OCI-M2 (cell line): ENCODE measurements at regions not wholly inside any gene's neighbourhood (a gene's known extent, or its start where the extent isn't known, plus 50 kb on each side); places are given as distances from the start of the nearest gene placed in this dataset.
"Not testable (repeated sequence)": the region's sequence is repeated elsewhere in the genome, so short reads cannot be mapped to it uniquely, and the experiment has no call there.

Experiments used
- DNase-seq: peaks from one replicate; lab custom pipeline; 2025; ENCODE audit not compliant: unreplicated experiment; lab: John Stamatoyannopoulos, UW

DNA sequence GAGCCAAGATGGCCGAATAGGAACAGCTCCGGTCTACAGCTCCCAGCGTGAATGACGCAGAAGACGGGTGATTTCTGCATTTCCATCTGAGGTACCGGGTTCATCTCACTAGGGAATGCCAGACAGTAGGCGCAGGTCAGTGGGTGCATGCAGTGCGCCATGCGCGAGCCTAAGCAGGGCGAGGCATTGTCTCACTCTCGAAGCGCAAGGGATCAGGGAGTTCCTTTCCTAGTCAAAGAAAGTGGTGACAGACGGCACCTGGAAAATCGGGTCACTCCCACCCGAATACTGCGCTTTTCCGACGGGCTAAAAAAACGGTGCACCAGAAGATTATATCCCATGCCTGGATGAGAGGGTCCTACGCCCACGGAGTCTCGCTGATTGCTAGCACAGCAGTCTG lies 600.1 kb downstream of the PRR16 start:
- not testable (repeated sequence) for DNase-seq

DNA sequence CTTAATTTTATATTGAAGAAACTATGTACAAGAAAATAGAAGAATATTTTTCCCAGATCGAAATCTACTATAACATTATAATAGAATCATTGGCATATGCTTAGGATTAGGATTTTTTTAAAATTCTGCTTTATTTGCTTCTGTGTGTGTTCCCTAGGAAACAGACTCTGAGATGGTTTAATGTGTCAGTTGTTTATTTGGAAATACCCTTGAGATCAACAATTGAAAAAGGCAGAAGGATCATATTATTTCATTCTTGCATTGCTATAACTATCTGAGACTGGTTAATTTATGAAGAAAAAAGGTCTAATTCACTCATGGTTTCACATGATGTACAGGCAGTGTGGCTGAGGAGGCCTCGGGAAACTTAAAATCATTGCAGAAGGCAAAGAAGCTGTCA lies 622.6 kb downstream of the PRR16 start:
- DNase-seq: no peak

DNA sequence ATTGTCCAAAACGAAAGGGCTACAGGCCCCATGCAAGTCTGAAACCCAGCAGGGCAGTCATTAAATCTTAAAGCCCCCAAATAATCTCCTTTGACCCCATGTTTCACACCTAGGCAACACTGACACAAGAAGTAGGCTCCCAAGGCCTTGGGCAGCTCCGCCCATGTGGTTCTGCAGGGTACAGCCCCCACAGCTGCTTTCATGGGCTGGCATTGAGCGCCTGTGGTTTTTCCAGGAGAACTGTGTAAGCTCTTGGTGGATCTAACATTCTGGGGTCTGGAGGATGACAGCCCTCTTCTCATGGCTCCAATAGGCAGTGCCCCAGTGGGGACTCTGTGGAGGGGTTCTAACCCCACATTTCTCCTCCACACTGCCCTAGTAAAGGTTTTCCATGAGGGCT lies 623.5 kb downstream of the PRR16 start:
- no peak for DNase-seq

DNA sequence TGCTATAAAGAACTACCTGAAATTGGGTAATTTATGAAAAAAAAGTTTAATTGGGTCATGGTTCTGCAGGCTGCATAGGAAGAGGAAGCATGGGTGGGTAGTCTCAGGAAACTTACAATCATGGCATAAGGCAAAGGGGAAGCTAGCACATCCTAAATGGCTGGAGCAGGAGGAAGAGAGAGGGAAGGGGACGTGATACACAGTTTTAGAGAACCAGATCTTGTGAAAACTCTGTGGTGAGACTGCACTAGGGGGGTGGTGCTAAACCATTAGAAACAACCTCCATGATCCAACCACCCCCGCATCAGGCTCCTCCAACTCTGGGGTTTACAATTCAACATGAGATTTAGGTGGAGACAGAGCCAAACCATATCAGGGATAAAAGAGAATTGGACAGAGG lies 624.2 kb downstream of the PRR16 start:
- DNase-seq: no peak

DNA sequence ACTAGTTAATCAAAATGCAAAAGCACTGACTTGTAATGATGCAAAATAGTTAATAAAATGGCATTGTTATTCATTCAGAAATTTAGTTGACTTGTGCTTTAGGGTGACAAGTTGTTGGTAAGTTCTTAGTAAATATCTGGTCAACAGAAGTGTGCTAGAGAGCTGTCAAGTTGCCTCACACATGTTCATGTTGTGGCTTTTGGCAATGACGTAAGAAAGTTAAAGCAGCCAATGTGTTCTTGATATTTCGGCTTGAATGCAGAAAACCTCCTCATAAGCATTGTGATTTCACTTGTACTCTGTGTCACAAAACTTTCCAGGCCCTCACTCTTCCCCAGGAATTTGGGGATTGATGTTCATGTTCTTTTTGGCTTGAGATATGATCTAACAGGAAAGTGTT lies 626.7 kb downstream of the PRR16 start:
- DNase-seq: no peak

DNA sequence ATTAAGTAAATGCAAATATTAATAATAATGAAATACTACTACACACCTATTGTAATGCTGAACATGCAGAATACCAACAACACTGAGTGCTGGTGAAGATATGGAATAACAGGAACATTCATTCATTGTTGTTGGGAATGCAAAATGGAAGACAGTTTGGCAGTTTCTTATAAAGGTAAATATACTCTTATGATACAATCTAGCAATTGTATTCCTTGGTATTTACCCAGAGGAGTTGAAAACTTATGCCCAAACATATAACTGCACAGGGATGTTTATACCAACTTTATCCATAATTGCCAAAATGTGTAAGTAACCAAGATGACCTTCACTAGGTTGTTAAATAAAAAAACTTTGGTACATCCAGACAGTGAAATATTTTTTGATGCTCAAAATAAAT lies 636.8 kb downstream of the PRR16 start:
- DNase-seq: no peak

DNA sequence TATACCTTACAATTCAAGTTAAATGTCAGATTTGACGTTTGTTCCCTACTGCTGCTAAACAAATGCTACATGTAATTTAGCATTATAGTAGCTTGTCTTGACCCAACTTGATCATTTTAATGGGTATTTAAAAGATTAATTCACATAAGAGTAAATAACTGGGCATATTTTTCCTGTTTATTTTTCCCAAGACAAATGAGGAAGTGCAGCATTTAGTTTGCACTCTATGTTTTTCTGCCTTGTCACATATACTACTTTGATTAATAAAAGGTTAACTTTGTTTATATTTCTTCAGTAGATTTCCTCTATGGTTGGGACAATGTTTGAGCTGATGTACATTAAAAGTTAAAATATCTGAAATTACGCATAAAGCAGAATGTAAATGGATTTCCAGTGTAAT lies 641.8 kb downstream of the PRR16 start:
- no peak for DNase-seq

DNA sequence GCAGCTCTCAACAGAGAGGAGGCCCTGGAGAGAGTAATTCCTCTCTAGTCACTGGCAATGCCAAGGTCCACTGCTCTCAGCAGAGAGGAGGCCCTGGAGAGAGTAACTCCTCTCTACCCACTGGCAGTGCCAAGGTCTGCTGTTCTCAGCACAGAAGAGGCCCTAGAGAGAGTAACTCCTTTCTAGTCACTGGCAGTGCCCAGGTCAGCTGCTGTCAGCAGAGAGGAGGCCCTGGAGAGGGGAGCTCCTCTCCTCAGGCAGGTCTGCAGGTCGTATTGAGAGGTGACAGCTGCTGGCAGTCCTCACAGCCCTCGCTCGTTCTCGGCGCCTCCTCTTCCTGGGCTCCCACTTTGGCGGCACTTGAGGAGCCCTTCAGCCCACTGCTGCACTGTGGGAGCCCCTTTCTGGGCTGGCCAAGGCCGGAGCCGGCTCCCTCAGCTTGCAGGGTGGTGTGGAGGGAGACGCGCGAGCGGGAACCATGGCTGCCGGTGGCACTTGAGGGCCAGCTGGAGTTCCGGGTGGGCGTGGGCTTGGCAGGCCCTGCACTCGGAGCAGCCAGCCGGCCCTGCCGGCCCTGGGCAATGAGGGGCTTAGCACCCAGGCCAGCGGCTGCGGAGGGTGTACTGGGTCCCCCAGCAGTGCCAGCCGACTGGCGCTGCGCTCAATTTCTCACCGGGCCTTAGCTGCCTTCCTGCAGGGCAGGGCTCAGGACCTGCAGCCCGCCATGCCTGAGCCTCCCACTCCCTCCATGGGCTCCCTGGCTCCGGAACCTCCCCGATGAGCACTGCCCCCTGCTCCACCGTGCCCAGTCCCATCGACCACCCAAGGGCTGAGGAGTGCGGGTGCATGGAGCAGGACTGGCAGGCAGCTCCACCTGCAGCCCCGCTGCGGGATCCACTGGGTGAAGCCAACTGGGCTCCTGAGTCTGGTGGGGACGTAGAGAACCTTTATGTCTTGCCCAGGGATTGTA lies 642.9 kb downstream of the PRR16 start:
- DNase-seq: not testable (repeated sequence)

DNA sequence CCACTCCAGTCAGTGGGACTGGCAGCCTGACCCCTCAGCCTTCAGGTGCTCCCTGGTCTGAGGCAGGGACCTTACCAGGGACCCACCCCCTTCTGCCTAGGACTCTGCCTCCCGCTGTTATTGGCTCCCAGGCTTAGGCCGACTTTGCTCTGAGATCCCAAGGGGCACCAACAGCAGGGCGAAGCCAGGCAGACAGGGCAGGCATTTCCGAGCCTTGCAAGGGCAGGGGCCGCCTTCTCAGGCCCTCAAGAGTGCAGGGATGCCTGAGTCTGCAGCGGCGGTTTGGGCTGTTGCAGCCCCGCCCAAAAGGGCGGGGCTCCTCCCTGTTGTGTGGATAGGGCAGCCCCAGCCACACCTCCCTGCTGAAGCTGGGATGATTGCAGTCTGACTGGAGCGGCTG lies 644.6 kb downstream of the PRR16 start:
- no peak for DNase-seq

DNA sequence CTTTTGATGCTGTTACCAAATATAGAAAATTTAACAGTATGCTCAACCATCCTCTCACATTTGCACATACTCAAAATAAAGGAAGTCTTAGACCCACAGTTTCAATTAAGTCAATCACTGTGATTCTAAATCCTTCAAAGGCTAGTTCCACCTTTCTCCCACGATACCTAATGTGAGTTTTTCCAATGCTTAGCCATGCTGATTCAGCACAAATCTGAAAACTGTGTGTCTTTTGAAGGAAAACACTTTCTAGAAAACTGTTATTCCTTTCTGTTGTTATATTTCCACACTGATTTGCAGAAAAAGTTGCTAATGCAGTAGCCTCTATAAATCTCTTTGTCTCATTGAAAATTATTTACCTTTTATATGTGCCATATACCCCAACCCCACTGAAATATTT lies 645.7 kb downstream of the PRR16 start:
- DNase-seq: no peak

DNA sequence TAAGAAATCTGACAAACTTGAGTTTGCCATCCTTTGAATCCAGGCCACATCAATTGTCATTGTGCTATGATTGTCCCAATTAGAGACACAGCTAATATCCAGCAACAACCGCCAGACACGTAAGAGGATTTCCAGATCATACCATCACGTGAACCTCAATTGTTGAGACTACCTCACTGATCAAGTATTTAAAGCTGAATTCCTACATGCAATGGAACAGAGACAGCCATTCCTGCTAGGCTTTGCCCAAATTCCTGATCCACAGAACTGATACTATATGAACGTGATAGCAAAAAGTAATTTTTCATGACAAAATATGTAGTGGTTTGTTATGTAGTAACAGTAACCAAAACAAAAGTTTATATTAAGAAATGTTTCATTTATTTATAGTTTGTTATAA lies 657.7 kb downstream of the PRR16 start:
- DNase-seq: no peak

DNA sequence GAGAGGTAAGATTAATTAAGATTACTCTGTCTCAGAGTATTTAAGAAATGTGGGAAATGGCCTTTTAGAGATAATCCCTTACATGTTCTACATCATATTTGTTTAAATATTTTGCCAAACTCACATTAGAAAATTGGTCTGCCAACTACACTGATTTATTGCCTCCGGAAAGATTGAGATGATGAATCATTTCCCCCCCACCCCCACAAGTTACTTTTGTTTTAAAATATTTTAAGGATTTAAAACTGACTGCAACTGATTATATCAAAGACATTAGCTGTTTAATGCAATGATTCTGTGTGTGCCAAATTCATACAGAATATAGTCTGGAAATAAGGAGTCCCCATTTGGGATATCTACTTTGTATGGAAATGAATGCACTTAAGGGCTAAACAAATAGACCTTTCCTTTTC lies 674.4 kb downstream of the PRR16 start:
- no peak for DNase-seq

DNA sequence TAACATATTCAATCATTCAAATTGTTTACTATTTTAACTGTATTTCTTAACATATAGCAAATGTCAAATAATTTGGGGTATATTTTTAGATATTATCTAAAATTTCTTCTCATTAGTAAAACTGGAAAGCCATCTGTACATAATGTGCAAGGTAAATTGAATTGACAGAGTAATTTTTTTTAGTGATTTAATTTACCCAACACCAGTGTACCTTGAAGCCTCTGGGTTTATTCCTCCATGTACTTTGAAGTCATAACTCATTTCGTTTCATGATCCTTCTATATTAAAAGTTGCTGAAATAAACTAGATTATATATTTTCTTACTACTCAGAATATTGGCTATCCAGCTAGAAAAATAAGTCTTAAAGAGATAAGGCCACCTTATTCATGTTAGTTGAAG lies 674.9 kb downstream of the PRR16 start:
- DNase-seq: no peak

DNA sequence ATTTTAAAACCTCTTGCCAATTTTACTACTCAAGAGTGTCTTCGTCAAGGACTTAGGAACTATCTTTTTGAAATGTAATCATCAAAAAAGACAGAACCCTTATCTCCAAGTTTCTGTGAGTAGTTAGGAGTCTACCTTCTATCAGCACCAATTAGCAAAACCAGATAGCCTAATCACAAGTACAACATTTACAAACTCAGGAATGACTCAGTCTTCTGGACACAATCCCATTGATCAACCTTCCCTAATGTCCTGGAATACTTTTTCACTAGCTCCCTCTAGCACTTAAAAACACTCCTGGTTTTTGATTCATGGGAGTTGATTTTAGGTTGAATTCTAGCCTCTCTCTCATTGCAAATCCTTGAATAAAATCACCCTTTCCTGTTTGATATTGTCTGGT lies 680.7 kb downstream of the PRR16 start:
- DNase-seq: no peak

DNA sequence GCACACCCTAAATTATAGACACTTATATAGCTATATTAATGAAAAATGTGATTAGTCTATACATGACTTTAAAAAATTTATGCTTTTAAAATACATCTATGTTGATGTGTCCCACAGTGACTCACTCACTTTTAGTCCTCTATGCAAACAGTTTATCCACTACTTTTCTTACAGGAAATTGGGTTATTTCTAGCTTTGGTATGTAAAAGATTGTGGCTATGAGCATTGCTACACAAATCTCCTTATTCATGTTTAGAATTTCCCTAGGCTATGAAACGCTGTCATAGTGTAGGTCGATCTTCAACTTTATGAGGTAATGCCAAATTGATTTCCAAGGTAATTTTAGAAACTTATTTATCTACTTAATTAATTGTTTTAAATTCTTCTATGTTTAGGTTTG lies 687.4 kb downstream of the PRR16 start:
- no peak for DNase-seq

DNA sequence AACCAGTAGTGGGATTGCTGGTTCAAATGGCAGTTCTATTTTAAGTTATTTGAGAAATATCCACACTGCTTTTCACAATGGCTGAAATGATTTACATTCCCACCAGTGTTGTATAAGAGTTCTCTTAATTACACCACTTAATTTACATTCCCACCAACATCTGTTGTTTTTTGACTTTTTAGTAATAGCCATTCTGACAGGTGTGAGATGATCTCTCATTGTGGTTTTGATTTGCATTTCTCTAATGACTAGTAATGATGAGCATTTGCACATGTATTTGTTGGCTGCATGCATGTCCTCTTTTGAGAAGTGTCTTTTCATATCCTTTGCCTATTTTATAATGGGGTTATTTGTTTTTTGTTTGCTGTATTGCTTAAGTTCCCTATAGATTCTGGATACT lies 688.3 kb downstream of the PRR16 start:
- no peak for DNase-seq

DNA sequence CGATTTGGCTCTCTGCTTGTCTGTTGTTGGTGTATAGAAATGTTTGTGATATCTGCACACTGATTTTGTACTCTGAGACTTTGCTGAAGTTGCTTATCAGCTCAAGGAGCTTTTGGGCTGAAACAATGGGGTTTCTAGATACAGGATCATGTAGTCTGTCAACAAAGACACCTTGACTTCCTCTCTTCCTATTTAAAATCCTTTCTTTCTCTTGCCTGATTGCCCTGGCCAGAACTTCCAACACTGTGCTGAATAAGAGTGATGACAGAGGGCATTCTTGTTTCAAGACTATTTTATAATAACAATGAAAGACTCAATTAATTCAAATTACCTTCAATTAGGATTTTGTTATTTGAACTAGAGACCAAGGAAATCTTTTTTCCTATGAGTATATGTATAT lies 692.5 kb downstream of the PRR16 start:
- no peak for DNase-seq

DNA sequence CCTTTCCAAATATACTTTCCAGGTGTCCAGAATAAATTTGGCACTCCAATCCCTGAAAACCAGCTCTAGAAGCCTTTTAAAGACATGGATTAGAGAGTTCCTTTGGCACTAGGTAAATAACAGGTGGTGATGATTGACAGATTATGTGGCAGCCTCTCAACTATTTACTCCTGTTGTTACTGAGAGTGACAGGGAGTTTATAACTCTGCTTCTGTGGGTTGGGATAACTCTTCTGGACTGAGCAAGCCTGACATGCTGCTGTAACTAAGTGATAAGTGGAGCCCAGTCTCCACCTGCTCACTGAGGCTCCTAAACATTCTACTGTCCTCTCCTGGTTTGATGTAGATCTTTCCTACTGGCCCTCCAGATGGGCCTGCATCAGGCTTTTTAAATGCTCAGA lies 693.2 kb upstream of the FTMT start:
- DNase-seq: no peak

DNA sequence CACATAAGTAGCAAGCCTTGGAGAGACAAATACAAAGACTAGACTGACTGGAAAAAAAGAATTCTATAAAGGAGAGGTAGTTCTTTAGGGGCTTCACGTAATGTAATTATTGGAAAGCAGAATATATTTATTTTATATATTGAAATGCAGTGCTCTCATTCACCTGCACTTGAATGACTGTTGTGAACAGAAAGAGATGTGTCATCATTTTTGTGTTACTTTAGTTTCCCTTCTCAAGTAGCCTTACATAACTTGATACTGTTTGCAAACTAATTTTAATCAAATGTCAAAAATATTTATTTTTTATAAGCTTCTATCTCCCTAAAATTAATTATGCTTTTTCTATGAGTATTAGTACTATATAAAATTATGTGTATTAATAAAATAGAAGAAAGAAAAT lies 691.1 kb upstream of the FTMT start:
- DNase-seq: no peak

DNA sequence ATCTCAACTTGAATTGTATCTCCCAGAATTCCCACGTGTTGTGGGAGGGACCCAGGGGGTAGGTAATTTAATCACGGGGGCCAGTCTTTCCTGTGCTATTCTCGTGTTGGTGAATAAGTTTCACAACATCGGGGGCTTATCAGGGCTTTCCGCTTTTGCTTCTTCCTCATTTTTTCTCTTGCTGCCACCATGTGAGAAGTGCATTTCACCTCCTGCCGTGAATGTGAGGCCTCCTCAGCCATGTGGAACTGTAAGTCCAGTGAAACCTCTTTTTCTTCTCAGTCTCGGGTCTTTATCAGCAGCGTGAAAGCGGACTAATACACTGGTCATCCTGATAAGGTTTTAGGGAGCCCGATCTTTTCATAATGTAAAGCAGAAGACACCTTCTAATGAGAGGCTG lies 687.0 kb upstream of the FTMT start:
- no peak for DNase-seq

DNA sequence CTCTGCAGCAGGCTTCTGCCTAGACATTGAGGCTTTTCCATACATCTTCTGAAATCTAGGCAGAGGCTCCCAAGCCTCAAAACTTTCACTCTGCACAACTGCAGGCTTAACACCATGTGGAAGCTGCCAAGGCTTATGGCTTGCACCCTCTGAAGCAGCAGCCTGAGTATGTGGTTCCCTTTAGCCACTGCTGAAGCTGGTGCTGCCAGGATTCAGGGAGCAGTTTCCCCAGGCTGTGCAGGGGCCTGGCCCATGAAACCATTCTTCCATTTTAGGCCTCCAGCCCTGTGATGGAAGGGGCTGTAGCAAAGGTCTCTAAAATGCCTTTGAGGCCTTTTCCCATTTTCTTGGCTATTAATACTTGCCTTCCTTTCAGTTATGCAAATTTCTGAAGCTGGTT lies 680.3 kb upstream of the FTMT start:
- no peak for DNase-seq

DNA sequence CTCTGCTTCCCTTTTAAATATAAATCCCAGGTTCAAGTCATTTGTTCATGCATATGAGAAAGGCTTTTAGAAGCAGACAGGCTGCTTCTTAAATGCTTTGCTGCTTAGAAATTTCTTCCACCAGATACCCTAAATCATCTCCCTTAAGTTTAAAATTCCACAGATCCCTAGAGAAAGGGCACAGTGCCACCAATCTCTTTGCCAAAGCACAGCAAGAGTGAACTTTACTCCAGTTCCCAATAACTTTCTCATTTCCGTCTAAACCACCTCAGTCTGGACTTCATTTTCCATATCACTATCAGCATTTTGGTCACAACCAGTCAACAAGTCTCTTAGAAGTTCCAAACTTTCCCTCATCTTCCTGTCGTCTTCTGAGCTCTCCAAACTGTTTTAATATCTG lies 679.8 kb upstream of the FTMT start:
- DNase-seq: no peak

DNA sequence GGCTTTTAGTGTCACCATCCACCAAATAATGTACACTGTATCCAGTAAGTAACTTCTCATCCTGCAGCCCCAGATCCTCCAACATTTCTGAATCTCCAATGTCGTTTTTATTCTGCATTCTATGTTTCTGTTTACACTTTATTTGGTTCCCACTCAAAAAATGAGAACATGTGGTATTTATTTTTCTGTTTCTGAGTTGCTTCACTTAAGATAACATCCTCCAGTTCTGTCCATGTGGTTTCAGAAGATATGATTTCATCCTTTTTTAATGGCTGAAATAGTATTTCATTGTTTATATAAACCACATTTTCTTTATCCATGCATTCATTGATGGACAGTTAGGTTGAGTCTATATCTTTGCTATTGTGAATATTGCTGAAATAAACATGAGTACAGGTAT lies 677.3 kb upstream of the FTMT start:
- DNase-seq: no peak
